ENCODE measurements at regions not wholly inside any gene's neighbourhood (a gene's known extent, or its start where the extent isn't known, plus 50 kb on each side); places are given as distances from the start of the nearest gene placed in this dataset.
"Not testable (repeated sequence)": the region's sequence is repeated elsewhere in the genome, so short reads cannot be mapped to it uniquely, and the experiment has no call there.

DNA sequence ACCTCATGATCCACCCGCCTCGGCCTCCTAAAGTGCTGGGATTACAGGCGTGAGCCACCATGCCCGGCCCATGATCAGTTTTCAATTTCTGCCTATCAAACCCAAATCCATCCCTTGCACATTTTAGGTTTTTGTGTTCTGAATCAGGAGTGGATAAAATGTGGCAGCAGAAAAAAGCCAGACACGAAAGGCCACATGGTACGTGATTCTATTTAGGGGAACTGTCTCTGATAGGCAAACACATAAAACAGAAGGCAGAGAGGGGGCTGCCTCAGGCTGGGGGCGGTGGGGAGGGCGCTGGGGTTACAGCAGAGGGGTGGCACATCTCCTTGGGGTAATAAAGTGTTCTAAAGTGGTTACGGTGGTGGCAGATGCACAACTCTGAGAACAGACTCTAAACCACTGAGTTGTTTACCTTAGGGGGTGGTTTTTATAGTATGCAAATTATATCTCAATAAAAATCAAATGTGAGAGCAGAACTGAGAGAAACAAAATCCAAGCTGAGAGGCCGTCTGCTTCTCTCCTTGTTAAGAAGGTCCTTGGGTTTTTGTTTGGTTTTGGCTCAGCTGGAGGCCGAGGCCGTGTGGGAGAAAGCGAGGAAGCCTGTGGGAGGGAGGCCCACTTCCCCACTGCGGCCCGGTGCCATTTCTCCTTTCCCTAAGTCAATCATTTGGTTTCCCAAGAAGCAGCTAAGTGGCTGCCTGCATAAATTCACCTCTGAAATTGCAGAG, 78.0 kb downstream of the SOWAHC start:
- DNase-seq (ENCODE audit: low spot score) = no peak

DNA sequence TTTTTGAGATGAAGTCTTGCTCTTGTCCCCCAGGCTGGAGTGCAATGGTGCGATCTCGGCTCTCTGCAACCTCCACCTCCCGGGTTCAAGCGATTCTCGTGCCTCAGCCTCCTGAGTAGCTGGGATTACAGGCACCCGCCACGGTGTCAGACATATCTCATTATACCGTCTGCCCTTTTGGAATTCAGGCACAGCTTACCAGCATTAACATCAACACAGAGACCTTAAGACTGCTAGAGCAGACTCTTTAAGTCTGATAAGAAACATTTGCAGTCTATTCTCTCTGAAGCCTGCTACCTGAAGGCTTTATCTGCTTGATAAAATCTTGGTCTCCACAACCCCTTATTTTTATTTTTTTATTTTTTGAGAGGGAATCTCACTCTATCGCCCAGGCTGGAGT, 78.7 kb downstream of the SOWAHC start:
- DNase-seq (ENCODE audit: low spot score) = not testable (repeated sequence)

DNA sequence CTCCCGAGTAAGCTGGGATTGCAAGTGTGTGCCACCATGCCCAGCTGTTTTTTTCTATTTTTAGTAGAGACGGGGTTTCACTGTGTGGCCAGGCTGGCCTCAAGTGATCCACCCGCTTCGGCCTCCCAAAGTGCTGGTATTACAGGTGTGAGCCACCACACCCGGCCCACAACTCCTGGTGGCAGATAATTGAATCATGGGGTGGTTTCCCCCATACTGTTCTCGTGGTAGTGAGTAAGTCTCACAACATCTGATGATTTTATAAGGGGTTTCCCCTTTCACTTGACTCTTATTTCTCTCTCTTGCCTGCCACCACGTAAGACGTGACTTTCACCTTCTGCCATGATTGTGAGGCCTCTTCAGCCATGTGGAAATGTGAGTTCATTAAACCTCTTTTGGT, 79.1 kb downstream of the SOWAHC start:
- peak; percentile 19 for DNase-seq (ENCODE audit: low spot score)

DNA sequence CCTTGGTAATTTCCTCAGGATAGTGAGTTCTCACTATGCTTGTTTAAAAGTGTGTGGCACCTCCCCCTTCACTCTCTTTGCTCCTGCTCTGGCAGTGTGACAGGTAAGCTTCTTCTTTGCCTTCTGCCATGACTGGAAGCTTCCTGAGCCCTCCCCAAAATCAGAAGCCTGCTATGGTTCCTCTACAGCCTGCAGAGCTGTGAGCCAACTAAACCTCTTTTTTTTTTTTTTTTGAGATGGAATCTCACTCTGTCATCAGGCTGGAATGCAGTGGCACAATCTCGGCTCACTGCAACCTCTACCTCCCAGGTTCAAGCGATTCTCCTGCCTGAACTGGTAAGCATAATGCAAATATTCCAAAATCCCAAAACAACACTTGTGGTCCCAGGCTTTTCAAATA, 80.0 kb downstream of the SOWAHC start:
- no peak for DNase-seq (ENCODE audit: low spot score)

DNA sequence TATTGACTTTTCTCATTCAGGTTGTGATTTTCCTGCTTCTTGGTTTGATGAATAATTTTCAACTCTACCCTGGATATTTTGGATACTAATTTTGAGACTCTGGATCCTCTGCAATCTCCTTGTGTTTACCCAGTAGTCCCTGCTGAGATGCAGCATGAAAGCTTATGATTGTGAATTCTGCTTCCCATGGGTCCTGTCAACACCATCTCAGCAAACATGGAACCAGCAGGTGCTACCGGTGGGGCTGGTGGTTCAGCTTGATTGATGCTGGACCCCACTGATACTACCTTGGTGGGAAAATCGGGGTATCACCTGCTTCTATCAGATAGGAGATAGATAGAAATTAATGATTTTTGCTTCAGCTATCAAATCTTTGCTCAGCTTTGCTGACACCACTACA, 81.1 kb downstream of the SOWAHC start:
- no peak for DNase-seq (ENCODE audit: low spot score)

DNA sequence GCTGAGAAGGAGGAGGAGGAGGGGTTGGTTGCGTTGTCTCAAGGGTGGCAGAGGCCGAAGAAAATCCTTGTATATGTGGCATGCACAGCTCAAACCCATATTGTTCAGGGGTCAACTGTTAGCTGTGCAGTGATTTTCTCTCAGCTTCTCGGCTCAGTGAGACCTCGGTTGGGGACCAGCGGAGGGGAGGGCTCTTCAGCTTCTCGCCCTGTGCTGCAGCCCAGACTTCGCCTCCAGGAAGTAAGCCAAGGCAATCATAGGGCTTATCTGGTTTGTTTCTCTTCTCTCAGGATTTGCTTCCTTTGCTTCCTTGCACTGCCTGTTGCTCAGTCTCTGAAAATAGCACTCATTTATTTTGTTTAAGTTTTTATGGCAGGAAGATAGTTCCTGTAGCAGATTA, 85.5 kb downstream of the SOWAHC start:
- DNase-seq (ENCODE audit: low spot score) = no peak

DNA sequence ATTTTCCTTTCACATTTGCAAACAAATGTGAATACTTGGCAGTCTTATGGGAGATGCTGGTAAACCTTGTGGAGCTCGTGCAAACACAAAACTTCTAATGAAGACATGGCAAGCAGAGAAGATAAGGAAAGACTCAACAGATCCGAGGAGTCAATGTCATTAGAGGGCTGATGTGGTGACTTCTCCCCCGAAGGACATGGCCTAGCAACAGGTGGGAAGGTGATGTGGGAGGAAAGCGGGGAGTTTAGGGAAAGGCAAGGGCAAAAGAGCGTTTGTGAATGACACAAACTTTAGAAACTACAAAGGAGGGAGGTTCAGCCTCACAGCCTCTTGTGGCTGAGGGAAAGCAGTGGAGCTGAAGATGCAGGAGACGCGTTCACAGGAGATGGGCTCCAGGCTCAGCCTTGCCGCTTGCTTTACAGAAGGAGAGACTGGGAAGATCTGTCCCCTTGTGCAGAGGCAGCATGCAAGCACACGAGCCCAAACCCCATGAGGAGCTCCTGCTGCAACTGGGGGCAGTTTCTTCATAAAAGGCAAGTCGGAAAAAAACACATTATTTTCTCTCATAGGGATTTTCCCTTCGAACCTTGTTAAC, 86.6 kb downstream of the SOWAHC start:
- no peak for DNase-seq (ENCODE audit: low spot score)

DNA sequence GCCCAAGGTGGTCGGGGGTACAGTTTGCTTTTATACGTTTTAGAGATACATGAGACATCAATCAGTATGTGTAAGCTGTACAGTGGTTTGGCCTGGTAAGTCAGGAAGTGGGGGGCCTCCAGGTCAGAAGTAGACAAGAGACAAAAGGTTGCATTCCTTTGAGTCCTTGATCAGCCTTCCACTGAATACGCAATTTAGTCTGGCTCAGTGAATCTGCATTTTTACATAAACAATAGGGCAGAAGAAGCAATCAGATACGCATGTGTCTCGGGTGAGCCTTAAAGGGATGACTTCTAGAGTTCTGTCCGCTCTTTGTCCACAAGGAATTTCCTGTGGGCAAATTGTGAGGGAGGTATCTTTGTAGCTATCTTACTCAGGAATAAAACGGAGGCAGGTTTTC, 87.2 kb downstream of the SOWAHC start:
- DNase-seq (ENCODE audit: low spot score) = no peak

DNA sequence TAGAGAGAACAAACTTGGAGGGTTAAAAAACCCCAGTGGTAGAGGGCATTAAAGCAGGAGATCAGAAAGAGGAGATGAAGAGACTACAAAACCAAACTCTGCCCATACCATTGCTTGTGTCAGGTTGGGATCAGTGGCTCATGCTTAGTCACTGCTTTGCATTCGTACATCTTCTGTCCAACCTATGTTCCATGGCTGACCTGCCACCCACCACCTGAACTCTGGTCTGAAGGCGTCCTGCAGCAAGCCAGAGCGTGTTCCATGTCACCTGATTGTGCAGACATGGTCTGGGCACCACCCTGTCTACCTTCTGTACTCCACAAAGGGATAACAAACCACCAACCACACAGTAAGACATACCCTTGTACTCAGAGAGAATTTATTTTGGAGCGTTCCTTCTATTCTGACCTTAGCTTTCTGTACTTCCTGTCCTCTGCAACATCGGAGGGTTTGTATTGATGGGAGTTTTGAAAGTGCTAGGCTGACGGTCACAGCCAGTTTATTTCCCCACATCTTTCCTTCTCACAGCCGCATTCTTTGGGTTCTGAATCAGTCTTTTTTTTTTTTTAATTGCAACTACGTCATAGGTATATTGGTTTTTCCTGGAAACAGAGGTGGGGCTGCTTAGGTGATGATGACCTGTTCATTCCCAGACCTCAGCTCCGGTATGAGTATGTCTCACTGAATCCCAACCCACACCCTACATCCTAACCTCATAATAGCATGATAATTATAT, 88.3 kb downstream of the SOWAHC start:
- DNase-seq (ENCODE audit: low spot score) = no peak

DNA sequence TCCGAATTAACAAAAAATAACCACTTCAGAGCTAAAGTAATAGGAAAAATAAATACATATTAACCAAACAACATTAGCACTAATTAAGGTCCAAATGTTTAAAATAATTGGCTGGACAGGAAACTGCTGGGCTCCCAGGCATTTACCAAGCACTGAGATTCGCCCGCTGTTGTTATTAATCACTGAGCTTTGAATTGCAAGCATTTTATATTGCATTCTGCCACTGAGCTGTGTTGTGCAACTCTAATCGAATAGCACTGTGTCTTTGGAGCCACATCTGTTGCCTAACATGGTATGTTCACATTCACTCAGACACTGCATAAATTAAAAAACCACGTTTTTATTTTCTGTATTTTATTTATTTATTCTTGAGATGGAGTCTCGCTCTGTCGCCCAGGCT, 88.9 kb downstream of the SOWAHC start:
- no peak for DNase-seq (ENCODE audit: low spot score)

DNA sequence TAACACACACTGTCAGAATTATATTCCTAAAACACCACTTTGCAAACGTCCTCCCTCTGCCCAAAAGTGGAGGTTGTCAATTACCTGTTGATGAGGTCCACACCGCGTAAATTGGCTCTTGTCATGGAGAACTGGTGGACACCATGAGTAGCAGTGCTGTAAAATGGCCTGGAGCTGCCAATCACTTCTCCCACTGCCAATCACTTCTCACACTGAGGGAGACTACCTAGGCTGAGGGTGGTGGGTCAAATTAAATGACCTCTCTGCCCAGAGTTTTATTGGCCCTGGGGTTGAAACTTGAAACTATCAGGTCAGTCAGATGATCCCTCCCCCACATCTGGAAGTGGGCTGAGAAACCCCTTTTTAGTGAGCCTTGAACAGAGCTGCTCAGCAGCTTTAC, 89.6 kb downstream of the SOWAHC start:
- no peak for DNase-seq (ENCODE audit: low spot score)

DNA sequence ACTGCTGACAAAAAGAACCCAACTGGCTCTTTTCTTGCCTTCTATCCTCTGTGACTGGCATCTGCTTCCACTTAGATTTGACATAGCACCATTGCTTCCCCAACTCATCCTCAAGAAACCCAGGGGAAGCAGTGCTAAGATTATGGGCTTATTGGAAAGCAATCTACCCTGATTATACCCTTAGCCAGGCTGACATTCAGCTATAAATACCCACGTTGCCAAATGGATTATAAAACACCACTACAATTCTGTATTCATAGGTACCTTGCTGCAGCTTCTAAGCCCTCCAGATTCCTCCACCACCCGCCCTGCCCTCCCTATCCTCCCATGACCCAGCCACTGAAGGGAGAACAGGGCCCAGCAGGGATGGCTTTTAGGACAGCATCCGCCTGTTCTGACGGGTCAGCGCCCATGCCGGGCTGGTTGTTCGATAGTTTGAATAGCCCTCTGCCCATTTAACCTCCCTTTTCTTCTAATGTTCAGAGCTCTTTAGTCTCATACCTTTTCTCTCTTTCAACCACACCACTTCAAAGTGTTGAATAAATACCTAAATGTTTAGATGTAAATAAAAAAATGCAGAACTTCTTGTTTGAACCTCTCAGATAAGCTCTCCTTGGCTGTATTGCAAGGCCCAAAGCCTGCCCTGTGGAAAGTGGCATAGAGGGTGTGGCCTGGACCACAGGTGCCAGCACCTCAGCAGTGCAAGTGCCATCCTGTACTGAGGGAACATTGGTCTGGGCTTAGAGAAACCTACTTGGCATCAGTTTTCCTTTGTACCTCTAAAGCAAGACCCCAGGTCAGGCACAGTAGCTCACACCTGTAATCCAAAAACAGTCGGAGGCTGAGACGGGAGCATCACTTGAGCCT, 86.6 kb upstream of the RGPD5 start:
- DNase-seq (ENCODE audit: low spot score) = no peak

DNA sequence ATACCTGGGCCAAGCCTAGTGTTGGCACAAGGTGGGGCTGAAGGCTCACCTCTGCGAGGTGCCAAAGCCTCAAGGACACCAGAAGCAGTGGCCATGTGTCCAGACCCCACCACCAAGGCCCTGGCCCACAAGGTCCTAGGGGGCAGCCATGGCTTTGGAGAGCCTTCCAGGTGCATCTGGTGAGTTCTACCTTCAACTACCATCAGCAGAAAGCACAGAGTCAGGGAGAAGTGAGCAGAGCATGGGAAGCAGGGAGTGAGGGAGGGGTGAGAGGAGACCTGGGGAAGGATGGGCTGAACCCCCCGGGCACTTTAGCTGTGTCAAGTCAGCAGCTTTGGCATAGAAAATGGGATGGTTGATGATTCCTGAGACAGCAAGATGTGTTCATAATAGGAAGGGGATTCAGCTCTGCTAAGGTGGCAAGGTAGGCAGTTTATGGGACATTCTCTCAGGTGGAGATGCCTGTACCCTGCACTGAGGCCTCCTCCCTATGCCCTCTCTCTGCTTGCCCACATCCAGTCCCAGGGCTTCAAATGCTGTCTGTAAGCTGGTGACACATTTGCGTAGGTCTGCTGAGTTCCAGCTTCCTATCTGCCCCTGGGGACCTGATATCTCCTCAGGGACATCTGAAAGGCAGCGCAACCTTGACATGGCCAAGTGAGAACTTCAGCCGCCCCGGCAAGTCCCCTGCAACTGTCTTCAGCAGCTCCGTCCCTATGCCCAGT, 83.4 kb upstream of the RGPD5 start:
- DNase-seq (ENCODE audit: low spot score) = no peak

DNA sequence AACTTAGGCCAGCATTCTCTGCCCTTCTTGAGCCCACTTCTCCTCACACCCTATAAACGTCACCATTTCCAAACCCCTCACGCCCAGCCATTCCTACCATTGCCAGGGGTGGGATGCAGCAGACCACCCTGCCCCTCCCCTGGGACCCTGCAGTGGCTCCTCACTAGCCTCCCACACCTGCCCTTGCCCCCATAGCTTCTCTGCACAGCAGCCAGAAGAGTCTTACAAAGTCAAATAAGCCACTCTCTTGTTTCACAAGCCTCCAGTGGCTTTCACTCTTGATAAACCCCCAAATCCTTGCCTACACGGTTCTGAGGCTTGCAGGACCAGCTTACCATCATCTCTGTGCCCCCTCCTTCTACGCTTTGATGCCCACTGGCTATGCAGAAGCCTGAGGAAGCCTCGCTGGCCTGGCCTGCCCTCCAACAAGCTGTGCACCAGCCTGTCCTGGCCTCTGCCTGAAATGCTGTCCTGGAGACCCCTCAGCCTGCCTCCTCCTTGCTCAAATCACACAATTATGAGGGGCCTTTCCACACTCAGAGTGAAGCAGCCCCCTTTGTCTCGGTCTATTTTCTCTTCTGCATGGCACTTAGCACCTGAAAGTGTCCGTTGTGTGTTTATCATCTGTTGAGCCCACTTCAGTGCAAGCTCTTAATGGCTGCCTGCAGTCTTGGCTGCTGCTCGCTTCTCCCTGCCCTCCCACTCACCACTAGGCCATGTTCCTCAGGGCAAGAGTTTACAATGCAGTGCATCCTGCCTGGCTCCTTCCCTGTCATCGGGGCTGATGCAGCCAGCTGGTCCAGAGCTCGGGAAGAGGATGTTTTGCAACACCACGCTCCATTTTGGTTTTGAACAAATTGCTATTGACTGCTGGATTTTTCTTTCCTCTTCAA, 82.6 kb upstream of the RGPD5 start:
- no peak for DNase-seq (ENCODE audit: low spot score)

DNA sequence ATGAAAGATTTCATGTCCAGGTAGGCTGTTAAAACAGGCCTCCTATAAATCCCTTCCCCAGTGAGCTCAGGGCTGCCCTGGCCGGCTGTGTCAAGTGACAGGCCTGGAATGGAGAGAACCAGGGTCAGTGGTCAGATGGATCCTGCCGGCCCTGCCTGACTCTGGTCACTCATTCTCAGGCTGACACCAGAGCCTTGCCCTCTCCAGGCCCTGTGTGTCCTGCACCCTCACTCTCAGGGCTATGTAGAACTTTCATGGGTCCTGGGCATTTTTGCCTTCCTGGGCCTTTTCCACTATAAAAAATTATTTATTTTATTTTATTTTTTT, 82.0 kb upstream of the RGPD5 start:
- DNase-seq (ENCODE audit: low spot score) = no peak

DNA sequence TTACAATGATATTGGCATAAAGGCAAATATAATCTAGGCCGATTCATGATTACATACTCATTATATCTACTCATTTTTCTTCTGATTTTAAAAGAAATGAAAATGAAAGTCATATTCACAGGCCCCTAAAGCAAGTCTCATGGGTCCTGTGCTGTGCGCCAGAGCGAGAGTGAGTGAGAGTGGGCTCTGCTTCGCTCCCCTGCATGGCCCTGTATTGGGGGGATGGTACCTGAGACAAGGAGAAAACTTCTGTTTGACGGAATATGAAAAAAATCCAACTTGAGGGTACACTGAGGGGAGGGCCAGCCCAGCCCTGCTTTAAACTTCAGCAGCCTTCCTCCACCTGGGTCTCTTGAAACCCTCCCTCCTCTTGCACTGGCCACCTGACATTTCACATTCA, 81.4 kb upstream of the RGPD5 start:
- no peak for DNase-seq (ENCODE audit: low spot score)

DNA sequence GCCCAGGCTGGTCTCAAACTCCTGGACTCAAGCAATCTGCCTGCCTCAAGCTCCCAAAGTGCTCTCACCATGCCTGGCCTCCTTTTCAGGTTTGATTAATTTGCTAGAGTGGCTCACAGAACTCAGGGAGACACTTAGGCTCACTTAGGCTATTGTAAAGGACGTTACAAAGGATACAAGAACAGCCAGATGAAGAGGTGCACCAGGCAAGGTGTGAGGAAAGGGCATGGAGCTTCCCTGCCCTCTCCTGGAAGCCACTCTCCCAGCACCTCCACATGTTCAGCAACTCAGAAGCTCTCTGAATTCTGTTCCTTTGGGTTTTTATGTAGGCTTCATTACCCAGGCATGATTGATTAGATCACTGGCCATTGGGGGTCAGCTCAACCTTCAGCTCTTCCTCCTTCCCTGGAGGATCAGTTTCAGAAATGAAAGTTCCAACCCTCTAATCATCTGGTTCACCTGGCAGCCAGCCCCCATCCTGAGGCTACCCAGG, 78.7 kb upstream of the RGPD5 start:
- DNase-seq (ENCODE audit: low spot score) = no peak

DNA sequence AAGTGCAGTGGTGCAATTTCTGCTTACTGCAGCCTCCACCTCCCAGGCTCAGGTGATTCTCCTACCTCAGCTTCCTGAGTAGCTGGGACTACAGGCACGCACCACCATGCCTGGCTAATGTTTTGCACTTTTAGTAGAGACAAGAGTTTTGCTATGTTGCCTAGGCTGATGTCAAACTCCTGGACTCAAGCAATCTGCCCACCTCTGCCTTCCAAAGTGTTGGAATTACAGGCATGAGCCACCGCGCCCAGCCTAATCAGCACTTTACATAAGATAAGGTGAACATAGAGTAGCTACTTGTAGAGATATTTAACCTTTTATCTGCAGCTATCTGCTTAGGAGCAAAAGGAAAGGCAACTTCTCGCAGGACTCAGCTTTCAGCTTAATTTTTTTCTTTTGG, 77.5 kb upstream of the RGPD5 start:
- DNase-seq (ENCODE audit: low spot score) = not testable (repeated sequence)

DNA sequence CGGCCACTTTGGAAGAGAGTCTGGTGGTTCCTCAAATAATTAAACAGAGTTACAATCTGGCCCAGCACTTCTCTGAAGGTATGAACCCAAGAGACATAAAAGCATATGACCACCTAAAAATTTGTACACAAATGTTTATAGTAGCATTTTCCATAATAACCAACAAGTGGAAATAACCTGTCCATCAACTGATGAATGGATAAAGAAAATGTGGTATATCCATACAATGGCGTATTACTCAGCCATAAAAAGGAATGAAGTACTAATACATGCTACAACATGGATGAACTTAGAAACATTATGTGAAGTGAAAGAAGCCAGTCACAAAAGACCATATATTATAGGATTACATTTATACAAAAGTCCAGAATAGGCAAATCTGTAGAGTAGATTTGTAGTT, 76.0 kb upstream of the RGPD5 start:
- no peak for DNase-seq (ENCODE audit: low spot score)

DNA sequence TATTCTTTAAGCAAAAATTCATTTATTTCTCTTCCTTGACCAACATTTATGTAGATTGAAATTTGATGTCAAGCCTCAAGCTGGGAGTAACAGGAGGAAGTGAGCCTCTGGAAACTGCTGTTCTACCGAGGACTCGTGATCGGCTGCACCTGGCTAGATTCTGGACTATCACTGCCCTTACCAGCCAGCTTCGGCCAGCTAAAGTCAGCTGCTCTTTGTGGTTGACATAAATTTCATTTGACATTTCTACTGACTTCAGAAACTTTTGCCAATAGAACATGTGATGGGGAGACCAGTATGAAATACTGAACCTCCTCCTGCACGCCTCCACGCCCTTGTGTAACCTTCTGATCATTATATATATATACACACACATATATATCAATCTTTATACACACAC, 74.2 kb upstream of the RGPD5 start:
- no peak for DNase-seq (ENCODE audit: low spot score)

Data from ecto neural progenitor cell (in vitro differentiated cells).